ENCODE measurements at regions not wholly inside any gene's neighbourhood (a gene's known extent, or its start where the extent isn't known, plus 50 kb on each side); places are given as distances from the start of the nearest gene placed in this dataset.

- no peak for TF ChIP-seq CTCF (IDR thresholded peaks at IDR 0.05)
- H3K27me3 ChIP-seq: no peaks in the 10 kb centered on the region
- WGBS, 2 donors: 56 to 68% methylated on average over 4 of the region's 4 CpGs
- ATAC-seq (no peak), DNase-seq (no peak)
- no peaks in the 10 kb centered on the region for H3K4me1 ChIP-seq
- H3K36me3 ChIP-seq: no peaks in the 10 kb centered on the region
- no peak overlapping the region for H3K27ac ChIP-seq
- H3K9me3 ChIP-seq: peaks cover 0 to 5% (median 0%) of the 10 kb centered on the region in 11 donors
- intact Hi-C loops (cut with DNase I): no loop called here
- no peak overlapping the region for H3K4me3 ChIP-seq
Observed at GRCh38 chr14:38121320-38122020, 86.2 kb upstream of the SSTR1 start.

- intact Hi-C loops (cut with DNase I): no loop called here
- Histone ChIP-seq H3K4me1 (no peaks in the 10 kb centered on the region), H3K36me3 (no peaks in the 10 kb centered on the region), H3K9me3 (peaks cover 0 to 2% (median 0%) of the 10 kb centered on the region in 11 donors), H3K27ac (no peak overlapping the region), H3K27me3 (no peaks in the 10 kb centered on the region), H3K4me3 (no peak overlapping the region)
- WGBS, 2 donors: 84 to 89% methylated on average over 5 of the region's 5 CpGs
- no peak for DNase-seq
- TF ChIP-seq CTCF (IDR thresholded peaks at IDR 0.05): no peak
- no peak for ATAC-seq
Observed at GRCh38 chr14:38122241-38122640, 85.5 kb upstream of the SSTR1 start.

- no peak overlapping the region for H3K4me3 ChIP-seq
- intact Hi-C loops (cut with DNase I): no loop called here
- no peaks in the 10 kb centered on the region for H3K9me3 ChIP-seq
- no peak overlapping the region for H3K27ac ChIP-seq
- H3K4me1 ChIP-seq: no peaks in the 10 kb centered on the region
- no peak for ATAC-seq
- DNase-seq: no peak
- TF ChIP-seq CTCF (IDR thresholded peaks at IDR 0.05): no peak
- H3K27me3 ChIP-seq: no peaks in the 10 kb centered on the region
- WGBS, 2 donors: 8 to 12% methylated on average over 3 of the region's 3 CpGs
- no peaks in the 10 kb centered on the region for H3K36me3 ChIP-seq
Observed at GRCh38 chr14:38124506-38124905, 83.2 kb upstream of the SSTR1 start.

GRCh38 chr14:38125481-38126037 is 82.1 kb upstream of the SSTR1 start:
- WGBS, 2 donors: 52 to 58% methylated on average over 11 of the region's 11 CpGs
- DNase-seq (no peak), ATAC-seq (no peak)
- intact Hi-C loops (cut with DNase I): no loop called here
- Histone ChIP-seq H3K9me3 (no peaks in the 10 kb centered on the region), H3K4me3 (no peak overlapping the region), H3K4me1 (no peaks in the 10 kb centered on the region), H3K27ac (no peak overlapping the region), H3K27me3 (no peaks in the 10 kb centered on the region), H3K36me3 (no peaks in the 10 kb centered on the region)
- TF ChIP-seq CTCF (IDR thresholded peaks at IDR 0.05): no peak

Data from heart right ventricle (tissue), 16 donors.